ENCODE measurements at regions not wholly inside any gene's neighbourhood (a gene's known extent, or its start where the extent isn't known, plus 50 kb on each side); places are given as distances from the start of the nearest gene placed in this dataset.

- DNase-seq = no peak
- in situ Hi-C loops (cut with HindIII; ENCODE audit: low pct_ligation_motif_present, low sequenced_read_pairs) = no loop called here
- TF ChIP-seq CTCF (IDR thresholded peaks at IDR 0.05; ENCODE audit: low read depth, low read length, missing control alignments) = no peak
Measured at GRCh38 chr18:60554967-60555366, 182.4 kb upstream of the MC4R start.

GRCh38 chr18:60555625-60556024 lies 183.1 kb upstream of the MC4R start:
- no peaks in the 10 kb centered on the region for H3K27me3 ChIP-seq (replicated peaks)
- no peak overlapping the region for H3K4me3 ChIP-seq (ENCODE audit: low read depth, low read length)
- H3K36me3 ChIP-seq (replicated peaks) = no peaks in the 10 kb centered on the region
- DNase-seq = no peak
- TF ChIP-seq CTCF (IDR thresholded peaks at IDR 0.05; ENCODE audit: low read depth, low read length, missing control alignments) = no peak
- in situ Hi-C loops (cut with HindIII; ENCODE audit: low pct_ligation_motif_present, low sequenced_read_pairs) = no loop called here
- H3K27ac ChIP-seq = no peak overlapping the region

More at GRCh38 chr18:60554967-60555366, 182.4 kb upstream of the MC4R start:
- no peak overlapping the region for H3K4me3 ChIP-seq (ENCODE audit: low read depth, low read length)
- H3K27ac ChIP-seq = no peak overlapping the region
- H3K36me3 ChIP-seq (replicated peaks) = no peaks in the 10 kb centered on the region
- no peaks in the 10 kb centered on the region for H3K27me3 ChIP-seq (replicated peaks)

- H3K27ac ChIP-seq = no peak overlapping the region
- no peak for DNase-seq
- in situ Hi-C loops (cut with HindIII; ENCODE audit: low pct_ligation_motif_present, low sequenced_read_pairs) = no loop called here
- H3K4me3 ChIP-seq (ENCODE audit: low read depth, low read length) = no peak overlapping the region
- no peak for TF ChIP-seq CTCF (IDR thresholded peaks at IDR 0.05; ENCODE audit: low read depth, low read length, missing control alignments)
- H3K36me3 ChIP-seq (replicated peaks) = no peaks in the 10 kb centered on the region
- H3K27me3 ChIP-seq (replicated peaks) = no peaks in the 10 kb centered on the region
Measured at GRCh38 chr18:60556326-60556725, 183.8 kb upstream of the MC4R start.

GRCh38 chr18:60560071-60560470 lies 187.5 kb upstream of the MC4R start:
- DNase-seq = no peak
- in situ Hi-C loops (cut with HindIII; ENCODE audit: low pct_ligation_motif_present, low sequenced_read_pairs) = no loop called here
- Histone ChIP-seq H3K4me3 (ENCODE audit: low read depth, low read length) (no peak overlapping the region), H3K27ac (no peak overlapping the region), H3K36me3 (replicated peaks) (no peaks in the 10 kb centered on the region), H3K27me3 (replicated peaks) (no peaks in the 10 kb centered on the region)
- no peak for TF ChIP-seq CTCF (IDR thresholded peaks at IDR 0.05; ENCODE audit: low read depth, low read length, missing control alignments)

- Histone ChIP-seq H3K27ac (no peak overlapping the region), H3K36me3 (replicated peaks) (no peaks in the 10 kb centered on the region), H3K27me3 (replicated peaks) (no peaks in the 10 kb centered on the region), H3K4me3 (ENCODE audit: low read depth, low read length) (no peak overlapping the region)
- no peak for TF ChIP-seq CTCF (IDR thresholded peaks at IDR 0.05; ENCODE audit: low read depth, low read length, missing control alignments)
- DNase-seq = no peak
- in situ Hi-C loops (cut with HindIII; ENCODE audit: low pct_ligation_motif_present, low sequenced_read_pairs) = no loop called here
Measured at GRCh38 chr18:60563082-60563481, 190.5 kb upstream of the MC4R start.

- H3K27me3 ChIP-seq (replicated peaks) = no peaks in the 10 kb centered on the region
- TF ChIP-seq CTCF (IDR thresholded peaks at IDR 0.05; ENCODE audit: low read depth, low read length, missing control alignments) = no peak
- H3K27ac ChIP-seq = no peak overlapping the region
- in situ Hi-C loops (cut with HindIII; ENCODE audit: low pct_ligation_motif_present, low sequenced_read_pairs) = no loop called here
- H3K36me3 ChIP-seq (replicated peaks) = no peaks in the 10 kb centered on the region
- H3K4me3 ChIP-seq (ENCODE audit: low read depth, low read length) = no peak overlapping the region
- DNase-seq = no peak
Measured at GRCh38 chr18:60568220-60568619, 195.6 kb upstream of the MC4R start.
